DMS53 (cell line): ENCODE measurements at regions not wholly inside any gene's neighbourhood (a gene's known extent, or its start where the extent isn't known, plus 50 kb on each side); places are given as distances from the start of the nearest gene placed in this dataset.
"Not testable (repeated sequence)": the region's sequence is repeated elsewhere in the genome, so short reads cannot be mapped to it uniquely, and the experiment has no call there.

Experiments
- DNase-seq: peaks from one replicate; lab custom pipeline; 2025; lab: John Stamatoyannopoulos, UW

- peak; percentile 53 for DNase-seq
Observed at GRCh38 chr12:59345406-59345805, 250.4 kb upstream of the SLC16A7 start.

- no peak for DNase-seq
Observed at GRCh38 chr12:59344224-59344623, 251.6 kb upstream of the SLC16A7 start.

DNA sequence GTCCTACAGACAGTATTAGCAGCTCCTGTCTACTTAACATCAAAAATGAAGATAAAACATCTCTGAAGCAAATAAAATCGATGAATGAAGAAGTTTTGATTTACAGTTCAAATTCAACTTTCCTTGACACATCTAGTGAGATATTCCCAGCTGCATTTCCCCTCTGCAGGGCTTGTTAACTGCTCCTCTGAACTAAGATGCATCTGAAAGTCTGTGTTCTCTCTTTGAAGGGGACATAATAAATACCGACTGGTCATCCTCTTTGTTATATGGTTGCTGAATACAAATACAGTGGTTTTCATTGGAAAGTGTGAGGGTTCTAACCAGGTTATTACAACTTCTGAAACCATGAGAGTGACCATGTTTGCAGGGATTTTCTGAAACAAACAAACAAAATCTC is 266.4 kb upstream of the SLC16A7 start:
- DNase-seq, result no peak

DNA sequence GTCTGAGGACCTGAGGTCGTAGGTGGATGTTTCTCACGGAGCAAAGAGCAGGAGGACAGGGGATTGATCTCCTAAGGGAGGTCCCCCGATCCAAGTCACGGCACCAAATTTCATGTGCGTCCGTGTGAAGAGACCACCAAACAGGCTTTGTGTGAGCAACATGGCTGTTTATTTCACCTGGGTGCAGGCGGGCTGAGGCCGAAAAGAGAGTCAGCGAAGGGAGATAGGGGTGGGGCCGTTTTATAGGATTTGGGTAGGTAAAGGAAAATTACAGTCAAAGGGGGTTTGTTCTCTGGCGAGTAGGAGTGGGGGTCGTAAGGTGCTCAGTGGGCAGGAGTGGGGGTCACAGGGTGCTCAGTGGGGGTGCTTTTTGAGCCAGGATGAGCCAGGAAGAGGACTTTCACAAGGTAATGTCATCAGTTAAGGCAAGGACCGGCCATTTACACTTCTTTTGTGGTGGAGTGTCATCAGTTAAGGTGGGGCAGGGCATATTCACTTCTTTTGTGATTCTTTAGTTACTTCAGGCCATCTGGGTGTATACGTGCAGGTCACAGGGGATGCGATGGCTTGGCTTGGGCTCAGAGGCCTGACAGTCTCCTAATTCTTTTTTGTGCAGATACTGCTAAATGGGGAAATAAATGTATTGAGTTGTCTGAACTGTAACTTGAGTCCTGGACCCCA is 267.3 kb upstream of the SLC16A7 start:
- not testable (repeated sequence) for DNase-seq

DNA sequence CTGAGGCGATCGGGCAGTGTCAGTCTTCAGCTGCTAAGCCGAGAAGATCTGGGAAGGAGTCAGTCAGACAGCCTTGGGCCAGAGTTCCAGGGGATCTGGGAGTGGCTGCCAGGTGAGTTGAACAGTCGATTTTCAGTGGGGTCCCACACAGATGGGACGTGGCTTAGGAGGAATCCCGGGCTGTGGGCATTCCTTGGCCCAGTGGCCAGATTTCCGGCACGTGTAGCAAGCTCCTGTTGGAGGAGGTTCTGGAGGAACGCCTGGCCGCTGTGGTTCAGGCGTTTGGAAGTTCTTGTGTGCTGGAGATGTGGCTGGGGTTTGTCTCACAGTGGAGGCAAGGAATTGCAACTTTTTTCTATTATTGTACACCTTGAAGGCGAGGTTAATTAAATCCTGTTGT is 269.4 kb upstream of the SLC16A7 start:
- DNase-seq, result not testable (repeated sequence)

- DNase-seq, result peak; percentile 53
Observed at GRCh38 chr12:59322473-59322872, 273.4 kb upstream of the SLC16A7 start.

GRCh38 chr12:59321278-59321677 is 274.6 kb upstream of the SLC16A7 start:
- DNase-seq, result no peak

DNA sequence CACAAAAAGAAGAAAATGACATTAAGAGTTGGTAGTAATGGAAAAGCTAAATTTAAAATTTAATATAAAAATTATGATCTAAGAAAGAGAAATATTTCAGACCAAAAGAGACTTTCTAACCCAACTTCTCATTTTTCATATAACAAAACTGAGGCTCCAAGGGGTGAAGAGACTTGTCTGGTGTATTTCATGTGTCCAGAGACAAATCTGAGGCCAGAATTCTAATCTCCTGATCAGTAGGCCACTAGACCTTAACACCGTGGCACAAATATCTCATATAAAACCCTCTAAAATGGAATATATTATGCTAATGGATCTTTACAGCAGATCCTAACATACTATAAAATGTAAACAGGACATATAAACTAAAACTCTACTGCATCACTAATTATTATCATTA is 275.7 kb upstream of the SLC16A7 start:
- no peak for DNase-seq

DNA sequence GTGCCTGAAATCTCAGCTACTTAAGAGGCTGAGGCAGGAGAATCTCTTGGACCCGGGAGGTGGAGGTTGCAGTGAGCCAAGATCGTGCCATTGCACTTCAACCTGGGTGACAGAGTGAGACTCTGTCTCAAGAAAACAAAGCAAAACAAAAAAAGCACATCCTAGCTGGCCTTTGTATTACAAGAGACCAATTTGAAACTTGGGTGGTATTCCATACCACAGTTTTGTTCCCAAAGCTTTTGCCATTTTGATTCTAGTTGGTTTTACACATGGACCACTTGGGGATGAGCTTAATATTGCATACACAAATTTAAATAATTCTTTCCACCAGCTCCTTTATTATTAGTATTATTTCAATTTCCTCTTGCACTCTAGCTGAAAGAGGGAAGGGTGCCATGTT is 276.9 kb upstream of the SLC16A7 start:
- DNase-seq, result no peak

DNA sequence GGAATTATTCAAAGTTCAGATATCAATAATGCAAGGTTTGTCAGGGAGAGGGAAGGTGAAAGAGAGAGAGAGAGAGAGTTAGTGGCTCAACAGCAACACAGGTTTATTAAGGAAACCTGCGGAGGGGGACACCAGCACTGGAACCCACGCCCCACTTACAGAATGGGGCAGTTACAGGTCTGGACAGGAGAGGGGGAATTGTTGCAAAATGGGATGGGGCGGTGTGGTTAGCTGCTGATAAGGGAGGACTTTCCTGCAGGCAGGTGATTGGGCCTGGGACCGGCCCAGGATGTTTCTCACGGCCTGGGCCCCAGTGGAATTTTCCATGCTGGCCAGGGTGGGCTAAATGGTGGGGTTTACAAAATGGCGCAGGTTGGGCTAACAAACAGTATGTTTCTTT is 278.2 kb upstream of the SLC16A7 start:
- DNase-seq, result no peak

DNA sequence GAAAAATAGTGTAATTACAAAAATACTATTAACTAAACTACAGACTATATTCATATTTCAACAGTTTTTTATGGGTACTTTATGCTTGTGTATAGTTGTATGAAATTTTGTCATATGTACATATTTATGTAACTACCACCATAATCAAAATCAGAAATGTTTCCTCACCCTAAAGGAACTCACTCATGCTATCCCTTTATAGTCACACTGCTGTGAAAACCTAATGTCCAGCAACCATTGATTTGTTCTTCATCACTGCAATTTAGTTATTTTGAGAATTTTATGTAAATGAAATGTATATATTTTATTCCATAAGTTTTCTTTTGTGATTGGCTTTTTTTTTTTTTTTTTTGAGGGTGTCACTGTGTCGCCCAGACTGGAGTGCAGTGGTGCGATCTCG is 278.9 kb upstream of the SLC16A7 start:
- DNase-seq, result no peak

DNA sequence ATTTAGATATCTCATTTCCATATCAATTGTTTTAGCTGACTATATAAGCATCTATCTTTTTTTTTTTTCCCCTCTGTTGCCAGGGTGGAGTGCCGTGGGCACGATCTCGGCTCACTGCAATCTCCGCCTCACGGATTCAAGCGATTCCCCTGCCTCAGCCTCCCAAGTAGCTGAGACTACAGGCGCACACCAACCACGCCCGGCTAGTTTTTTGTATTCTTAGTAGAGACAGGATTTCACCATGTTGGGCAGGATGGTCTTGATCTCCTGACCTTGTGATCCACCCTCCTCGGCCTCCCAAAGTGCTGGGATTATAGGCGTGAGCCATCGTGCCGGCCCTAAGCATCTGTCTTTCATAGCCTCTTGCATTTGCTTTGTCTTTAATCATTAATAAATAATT is 279.5 kb upstream of the SLC16A7 start:
- not testable (repeated sequence) for DNase-seq

GRCh38 chr12:59314209-59314608 is 281.6 kb upstream of the SLC16A7 start:
- DNase-seq, result no peak

GRCh38 chr12:59304077-59304721 is 291.6 kb upstream of the SLC16A7 start:
- DNase-seq, result no peak

- no peak for DNase-seq
Observed at GRCh38 chr12:59298296-59298695, 297.5 kb upstream of the SLC16A7 start.

- DNase-seq, result no peak
Observed at GRCh38 chr12:59294221-59294620, 301.6 kb upstream of the SLC16A7 start.

DNA sequence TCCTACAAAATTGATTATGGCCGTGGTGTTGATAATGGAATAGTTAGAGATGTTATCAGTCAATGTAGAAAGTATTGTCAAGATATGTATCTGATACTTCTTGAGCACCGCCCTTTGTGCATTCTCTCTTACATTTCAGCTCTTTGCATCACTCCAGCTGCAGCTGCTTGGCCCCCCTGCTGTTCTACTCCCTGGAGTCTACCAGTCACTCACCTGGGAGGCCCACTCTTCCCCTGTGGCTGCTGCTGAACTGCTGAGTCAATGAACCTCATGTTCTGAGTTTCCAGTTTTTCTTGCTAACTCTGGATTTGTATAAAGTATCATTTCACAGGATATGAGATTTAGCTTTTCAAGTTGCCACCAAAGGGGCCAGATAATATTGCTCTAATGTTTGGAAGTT is 312.8 kb upstream of the SLC16A7 start:
- peak; percentile 22 for DNase-seq

- DNase-seq, result not testable (repeated sequence)
Observed at GRCh38 chr12:59273561-59273960, 322.3 kb upstream of the SLC16A7 start.

- DNase-seq, result no peak
Observed at GRCh38 chr12:59268295-59268809, 327.5 kb upstream of the SLC16A7 start.

DNA sequence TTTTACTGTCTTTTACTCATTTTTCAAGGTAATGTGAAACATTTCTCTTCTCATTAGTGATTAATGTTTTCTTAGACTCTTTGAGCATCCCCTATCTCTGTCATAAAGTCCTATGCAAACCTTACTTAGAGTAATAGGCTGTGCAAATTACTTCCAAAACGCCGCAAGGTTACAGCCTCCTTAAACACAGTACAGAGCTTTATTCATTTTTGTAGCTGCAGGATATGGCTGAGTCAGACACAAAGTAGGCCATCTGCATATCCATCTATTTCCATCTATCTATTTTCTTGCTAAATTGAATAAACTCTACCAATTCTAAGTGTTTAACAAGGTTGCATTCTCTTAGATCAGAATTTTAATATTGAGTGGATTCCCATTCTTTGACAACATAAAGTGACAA is 335.6 kb upstream of the SLC16A7 start:
- no peak for DNase-seq

- DNase-seq, result no peak
Observed at GRCh38 chr12:59252731-59253130, 332.4 kb upstream of the LRIG3 start.

DNA sequence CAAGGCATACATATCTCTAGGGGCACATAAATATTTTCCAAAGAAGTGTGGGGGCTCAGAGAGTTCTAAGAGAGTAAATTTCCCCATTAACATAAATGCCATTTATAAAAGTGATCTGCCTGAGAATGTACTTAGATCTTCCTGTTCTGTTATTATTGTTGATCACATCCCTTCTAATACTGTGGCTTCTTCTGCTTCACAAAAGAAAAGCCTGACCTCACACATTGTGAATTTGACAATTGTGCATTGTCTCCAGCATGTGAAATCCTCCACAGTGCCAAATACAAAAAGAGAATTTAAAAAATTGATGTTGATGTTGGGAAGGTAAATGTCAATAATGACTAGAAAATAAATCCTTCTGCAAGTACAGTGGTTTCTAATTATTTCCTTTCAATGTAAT is 330.5 kb upstream of the LRIG3 start:
- DNase-seq, result no peak

GRCh38 chr12:59240048-59240447 is 319.7 kb upstream of the LRIG3 start:
- no peak for DNase-seq

DNA sequence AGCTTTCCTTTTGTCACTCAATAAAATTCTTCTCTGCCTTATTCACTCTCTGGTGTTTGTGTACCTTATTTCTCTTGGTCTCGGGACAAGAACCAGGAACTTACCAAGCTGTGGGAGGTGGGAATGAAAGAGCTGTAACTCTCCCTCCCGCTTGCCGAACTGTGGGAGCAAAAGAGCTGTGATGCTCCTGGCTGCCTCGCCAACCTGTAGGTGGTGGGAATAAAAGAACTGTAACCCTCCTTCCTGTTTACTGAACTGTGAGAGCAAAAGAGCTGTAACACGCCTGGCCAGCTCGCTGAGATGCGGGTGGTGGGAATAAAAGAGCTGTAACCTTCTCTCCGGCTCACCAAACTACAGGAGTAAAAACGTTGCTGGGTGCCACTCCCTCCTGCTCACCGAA is 314.1 kb upstream of the LRIG3 start:
- DNase-seq, result no peak
